HG02678 (cell line): ENCODE measurements at regions not wholly inside any gene's neighbourhood (a gene's known extent, or its start where the extent isn't known, plus 50 kb on each side); places are given as distances from the start of the nearest gene placed in this dataset.

Experiments
- ATAC-seq: cut with Tn5 transposase; IDR thresholded peaks from one replicate; pipeline ENCODE4 v1.9.1; 2021; ENCODE audit warnings: mild to moderate bottlenecking, moderate library complexity; ENCODE audit not compliant: unreplicated experiment

DNA sequence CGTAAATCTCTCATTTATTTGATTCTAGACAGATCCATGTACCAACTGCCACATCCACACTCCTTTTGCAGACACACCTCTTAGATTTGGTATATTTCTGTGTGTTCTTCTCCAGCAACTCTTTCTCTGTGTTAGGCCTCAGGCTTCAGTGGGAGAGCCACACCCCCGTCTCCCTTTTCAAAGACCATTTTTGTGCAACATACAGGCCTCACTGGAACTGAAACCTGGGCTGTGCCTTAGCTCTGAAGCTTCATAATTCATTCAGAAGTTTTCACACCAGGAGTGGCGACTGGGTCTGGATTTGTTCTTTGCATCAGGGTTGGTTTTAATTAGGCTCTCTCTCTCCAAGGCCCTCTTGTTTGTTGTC, 170.2 kb downstream of the THBS2 start:
- ATAC-seq, result no peak

DNA sequence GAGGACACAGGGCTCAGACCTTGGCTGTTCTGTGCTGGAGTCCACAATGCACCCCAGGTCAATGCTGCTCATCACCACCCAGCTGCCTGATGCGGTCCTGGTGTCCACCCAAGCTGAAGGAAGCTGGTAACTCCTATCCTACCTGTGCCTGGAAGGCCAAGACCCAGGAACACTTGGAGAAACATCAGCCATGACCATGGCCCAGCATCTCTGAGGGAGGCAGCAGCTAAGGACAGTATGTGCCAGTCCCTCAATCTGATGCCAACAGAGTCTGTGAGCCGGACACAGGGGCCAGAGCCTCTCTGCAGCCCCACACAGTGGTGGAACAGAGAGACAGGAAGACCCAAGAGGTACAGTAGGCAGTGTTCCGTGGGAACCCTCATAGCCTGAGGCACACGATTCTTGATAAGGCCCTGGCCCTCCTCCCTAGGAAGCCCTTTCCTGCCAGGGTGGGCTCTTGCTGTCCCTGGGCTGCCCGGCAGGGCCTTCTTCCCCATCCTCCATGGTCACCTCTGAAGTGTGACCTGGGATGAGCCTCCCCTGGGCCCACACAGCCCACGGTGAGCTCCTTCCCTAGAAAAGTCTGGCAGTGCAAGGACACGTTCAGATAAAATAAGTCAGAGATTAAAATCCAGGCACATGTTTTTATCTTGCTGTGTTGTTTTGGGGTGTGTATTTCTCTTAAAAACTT, 170.7 kb downstream of the THBS2 start:
- no peak for ATAC-seq

DNA sequence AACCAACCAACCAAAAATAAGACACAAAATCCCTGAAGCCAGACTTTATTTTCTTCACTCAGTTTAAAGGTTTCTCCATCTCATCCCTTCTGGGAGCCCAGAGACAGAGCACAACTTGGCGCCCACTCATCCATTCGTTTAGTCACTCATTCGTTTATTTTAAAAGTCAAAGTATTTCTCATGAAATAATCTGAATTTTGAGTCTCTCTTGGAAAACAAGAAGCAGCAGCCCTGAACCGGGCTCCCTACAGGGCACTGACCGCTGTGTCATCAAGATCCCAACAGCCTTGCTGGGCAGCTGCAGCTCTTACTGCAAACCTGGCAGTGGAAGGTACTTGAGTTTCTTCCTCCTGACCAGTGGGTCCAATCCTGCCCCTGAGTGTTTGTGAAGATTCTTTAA, 171.6 kb downstream of the THBS2 start:
- ATAC-seq, result no peak

DNA sequence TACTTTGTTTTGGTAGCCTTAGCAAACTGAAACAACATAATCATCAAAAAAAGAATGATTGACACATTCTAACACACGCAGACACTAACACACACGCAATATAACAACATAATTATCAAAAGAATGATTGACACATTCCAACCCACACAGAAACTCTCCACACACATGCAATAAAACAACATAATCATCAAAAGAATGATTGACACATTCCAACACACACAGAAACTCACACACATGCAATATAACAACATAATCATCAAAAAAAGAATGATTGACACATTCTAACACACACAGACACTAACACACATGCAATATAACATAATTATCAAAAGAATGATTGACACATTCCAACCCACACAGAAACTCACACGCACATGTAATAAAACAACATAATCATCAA, 172.4 kb downstream of the THBS2 start:
- no peak for ATAC-seq

DNA sequence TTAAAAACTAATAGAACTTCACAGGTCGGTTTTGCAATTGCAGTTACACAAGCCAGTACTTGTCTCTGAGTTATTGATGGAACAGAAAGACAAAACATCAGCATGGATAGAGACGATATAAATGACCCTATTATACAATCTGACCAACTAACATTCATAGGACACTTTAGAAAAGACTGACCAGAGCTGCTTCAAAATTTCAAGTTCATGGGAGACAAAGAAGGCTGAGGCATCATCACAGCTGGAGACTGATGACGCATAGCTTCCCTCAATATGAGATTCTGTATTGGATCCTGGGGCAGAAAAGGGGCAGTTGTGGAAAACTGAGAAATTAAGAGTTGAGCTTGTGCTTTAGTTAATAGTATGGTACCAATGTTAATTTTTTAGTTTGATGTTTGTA, 174.0 kb downstream of the THBS2 start:
- no peak for ATAC-seq

DNA sequence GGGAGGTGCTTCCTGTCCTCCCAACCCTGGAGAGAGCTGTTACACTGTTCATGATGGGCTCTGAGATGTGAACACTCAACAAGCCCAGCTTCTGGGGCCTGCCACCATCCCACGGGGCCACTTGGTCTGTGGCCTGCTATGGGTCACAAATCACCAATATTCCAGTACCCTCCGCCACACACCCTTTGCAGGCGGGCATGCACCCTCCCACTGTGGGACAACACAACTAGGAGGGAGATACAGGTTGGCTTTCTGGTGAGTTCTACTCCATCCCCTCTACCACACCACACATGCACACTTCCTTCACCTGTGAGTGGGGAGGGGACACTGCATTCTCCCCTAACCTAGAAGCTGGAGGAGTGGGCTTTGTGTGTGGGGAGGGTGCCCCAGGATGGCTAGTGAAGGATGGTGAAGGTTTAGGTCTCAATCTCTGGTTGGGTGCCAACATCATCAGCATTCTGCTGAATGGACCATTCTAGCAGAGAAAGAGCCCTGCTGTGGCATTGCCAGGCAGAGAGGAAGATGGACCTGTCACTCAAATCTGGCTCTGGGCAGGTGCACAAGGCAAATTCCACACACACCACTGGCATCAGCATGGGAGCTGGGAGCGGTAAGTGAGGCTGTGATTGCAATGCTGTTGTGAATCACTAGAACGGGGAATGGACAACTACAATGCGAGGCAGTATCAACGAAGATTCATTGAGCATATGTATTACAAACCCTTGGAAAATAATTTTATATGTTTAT, 175.1 kb downstream of the THBS2 start:
- ATAC-seq, result no peak

DNA sequence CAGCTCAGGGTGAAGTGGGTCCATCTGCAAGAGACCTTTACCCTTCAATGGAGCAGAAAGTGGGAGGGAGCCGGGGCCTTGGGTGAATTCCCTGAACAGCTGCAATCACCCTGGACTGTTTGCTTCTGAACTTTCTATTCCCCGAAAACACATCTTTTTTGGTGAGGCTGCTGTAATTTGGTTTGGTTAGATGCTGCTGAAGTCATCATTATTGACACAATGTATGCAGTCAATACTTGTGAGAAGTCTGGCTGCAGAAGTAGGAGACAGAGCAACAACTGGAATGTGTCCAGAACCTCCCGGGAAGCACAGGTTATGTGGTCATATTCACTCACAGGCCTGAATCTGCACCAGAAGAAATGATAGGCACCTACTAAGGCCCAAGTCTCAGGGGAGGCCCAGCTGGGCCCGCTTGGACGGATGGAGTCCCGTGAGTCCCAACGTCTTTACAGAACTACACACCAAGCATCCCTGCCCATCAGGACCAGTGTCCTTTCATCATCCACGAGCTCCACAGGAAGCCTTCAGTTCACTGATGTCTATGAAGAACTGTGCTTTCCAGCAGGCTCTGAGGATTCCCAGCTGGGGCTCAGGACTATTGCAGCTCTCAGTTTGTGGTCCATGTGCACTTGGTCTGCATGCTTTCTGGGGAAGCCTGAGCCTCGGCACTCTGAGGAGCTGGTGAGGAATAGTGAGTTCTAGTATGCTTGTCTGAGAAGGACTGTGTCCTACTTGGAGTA, 177.6 kb downstream of the THBS2 start:
- ATAC-seq, result no peak

DNA sequence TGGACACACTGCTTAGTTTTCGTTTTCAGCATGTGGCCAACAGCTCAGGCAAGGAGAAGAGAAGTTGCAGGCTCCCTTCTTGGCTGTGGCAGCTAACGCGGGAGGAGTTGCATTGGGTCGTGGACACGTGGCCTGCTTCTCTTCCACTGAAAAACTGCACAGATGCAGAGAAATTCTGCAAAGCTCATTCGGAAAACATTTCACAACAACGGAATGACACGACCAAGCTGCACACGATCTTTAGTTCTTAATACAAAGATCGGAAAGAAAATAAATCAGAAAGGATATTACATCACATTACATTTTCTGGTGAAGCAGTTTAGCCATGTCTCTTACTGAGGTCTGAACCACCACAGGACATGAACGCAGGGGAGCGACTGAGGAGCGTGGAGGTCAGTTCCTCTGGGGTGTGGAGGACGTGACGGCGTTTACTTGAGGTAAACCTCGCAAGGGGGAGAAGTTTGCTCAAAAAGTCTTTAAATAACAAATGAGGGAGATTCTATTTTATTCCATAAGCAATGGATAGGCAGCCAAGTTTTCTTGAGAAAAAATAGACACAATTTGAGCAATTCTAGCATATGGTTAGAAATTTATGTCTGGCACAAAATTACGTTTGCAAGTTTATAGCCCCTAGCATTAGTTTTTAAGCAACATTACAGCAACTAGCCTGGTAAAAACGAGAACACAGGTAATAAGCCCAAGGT, 178.3 kb downstream of the THBS2 start:
- ATAC-seq, result no peak

DNA sequence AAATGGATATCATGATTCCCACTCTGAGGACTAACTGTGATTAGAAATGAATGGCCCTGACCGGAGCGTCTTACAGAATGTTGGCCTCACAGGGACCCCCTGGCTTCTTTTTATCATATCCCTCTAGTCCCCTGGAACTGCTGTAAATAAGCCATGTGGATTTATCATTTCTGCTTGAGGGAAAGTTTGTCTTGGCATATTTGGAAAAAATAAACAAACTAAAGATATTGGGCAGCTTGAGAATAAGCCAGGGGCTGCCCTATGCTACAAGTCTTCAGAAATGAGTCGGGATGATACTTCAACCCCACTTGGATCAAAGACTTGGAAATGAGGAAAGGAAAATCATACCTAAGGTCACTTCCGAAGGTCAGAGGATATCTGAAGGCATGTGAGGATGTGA, 179.1 kb downstream of the THBS2 start:
- ATAC-seq, result no peak

DNA sequence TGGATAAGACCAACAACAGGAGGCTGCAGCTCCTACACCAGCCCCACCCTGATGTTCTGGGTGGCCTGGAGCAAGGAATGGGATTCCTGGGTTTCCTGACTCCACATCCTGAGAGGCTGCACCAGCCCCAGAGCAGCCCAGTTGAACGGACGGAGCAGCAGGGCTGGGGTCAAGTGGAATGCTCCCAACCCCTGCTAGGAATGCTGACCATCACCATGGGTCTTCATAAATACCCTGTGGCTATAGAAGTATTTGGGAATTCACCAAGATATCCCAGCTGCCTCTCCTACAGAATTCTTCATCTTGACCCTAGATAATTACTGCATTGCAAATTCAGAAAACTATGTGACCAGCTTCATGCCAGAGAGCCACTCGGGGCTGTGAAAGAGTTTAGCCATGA, 180.3 kb downstream of the THBS2 start:
- no peak for ATAC-seq

DNA sequence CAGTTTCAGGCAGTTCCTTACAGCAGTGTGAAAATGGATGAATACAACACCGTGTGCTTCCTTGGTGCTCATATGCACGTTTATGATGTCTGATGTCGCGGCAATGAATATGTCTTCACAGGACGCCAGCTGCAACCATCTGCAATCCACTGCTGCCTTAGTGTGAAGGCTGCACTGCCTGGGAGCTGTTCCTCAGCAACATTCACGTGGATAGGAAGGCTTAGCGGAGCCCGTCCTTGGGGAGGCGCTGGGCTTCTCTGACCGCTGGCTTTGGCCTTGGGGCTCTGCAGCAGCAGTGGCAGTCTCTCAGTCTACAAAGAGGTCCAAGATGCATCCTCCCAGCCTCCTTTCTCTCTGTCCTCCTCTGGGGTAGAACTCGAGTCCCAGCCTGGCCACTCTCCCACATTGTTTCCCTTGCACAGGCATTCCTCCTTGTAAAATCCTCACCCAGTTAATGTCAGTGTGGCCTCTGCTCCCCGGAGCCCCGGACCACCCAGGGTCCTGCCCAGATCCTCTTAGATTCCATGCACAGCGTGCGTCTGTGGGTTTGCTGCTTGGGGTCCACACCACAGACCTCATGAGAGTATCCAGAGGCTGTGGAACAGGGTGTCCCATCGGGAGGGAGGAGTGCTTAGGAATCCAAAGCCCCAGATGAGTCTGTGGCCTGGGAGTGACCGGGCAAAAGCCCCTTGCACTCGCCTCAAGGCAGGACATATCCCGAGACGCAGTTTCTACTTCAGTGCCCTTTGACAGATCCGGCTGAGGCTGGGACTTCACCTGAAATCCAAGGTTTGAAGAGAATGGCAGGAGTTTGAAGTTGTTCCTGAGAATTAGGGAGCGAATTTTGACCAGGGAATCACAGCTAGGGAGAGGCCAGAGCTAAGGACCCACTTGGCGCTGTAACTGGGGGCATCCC, 181.3 kb downstream of the THBS2 start:
- no peak for ATAC-seq

DNA sequence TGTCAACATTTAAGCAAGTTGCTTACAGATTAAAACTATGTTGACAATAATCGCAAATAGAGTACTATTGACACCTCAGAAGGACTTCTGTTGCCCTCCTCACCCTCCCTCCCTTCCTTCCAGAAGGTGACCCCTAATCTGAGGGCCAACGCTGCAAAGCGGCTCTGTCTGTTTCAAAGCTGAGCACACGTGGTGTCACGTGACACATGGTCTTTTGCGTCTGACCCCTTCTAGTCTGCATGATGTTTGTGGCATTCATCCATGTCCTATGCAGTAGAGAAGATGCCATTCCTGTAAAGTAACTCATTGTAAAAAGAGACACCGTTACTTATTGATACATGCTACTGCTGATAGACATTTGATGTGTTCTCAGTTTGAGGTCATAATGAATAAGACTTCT, 182.3 kb downstream of the THBS2 start:
- ATAC-seq, result no peak

DNA sequence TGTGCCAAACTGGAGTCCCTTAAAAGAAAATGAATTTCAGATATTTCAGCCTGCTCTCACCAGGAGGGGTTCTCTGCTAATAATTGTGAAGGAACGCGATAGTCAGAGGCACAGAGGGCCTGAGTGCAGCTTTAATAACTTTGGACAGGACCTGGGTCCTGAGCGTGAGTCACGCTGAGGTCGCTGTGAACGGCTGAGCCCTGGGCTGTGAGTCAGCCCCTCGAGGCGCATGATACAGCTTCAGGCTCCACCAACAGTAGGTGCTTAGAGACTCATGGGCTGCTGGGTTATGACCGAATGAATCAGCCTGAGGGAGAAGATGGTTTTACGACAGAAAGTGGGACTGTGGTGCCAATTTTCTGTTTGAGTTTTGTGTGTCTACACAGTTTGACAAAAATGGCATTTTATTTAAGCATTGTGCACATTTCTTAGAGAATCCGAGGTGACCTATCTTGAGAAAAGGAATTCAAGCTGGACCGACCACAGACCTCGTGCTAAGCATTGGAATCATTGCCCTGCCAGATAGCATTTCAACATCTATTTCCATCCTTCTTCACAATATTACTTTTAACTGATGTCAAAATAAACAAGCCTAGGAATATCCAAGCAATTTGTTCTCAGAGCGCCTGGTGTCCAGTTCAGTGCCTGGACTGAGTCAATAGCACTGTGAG, 183.0 kb downstream of the THBS2 start:
- ATAC-seq, result no peak

DNA sequence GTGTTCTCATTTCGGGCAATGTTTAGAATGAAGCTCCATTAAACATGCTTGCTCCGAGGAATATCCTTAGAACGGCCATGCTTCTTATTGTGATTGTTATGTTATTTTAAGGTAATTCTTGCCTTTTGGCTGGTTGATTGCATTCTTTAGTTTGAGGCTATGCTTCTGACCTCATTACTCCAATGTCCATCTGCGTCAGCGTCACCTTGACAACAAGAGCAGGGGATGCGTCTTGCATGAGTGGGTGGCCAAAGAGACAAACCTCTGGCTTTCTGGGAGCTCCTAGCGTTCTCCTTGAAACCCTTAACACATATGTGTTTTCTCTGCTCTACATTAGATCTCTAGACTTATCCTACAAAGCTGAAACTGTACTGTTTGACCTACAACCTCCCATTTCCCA, 184.3 kb downstream of the THBS2 start:
- ATAC-seq, result no peak

DNA sequence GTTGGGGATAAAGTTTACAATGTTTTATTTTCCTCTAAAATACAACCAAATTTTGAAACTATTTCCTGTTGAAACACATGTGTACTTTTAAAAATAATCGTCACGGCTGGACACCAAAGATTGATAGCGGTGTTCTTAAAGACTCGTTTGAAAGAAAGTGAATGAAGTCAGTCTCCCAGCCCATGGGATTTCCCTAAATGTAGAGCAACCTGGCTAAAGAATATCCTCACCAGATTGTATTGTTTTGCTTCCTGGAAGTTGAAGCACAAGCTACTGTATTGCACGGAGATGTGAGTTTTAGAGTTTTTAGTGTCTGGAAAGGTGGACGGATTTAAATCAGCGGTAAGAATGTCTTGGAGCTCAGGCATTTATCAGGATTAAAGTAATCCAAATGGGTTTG, 189.5 kb downstream of the THBS2 start:
- ATAC-seq, result no peak

DNA sequence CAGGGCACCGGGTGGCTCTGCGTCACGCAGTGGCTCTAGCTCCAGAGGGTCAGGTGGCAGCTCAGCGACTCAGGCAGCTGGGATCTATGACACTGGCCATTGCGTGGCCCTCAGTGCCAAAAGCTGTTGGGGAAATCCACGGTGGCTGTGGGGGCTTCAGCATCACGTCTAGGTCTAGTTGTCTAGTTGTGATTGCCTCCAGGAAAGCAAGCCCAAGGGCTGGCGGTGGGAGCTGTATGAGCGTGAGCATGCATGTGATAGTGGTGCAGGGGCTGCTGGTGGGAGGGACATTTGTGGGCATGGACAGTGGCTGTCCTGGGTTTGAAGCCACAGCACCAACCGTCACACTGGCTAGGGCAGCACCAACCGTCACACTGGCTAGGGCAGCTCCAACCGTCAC, 191.4 kb downstream of the THBS2 start:
- ATAC-seq, result no peak

DNA sequence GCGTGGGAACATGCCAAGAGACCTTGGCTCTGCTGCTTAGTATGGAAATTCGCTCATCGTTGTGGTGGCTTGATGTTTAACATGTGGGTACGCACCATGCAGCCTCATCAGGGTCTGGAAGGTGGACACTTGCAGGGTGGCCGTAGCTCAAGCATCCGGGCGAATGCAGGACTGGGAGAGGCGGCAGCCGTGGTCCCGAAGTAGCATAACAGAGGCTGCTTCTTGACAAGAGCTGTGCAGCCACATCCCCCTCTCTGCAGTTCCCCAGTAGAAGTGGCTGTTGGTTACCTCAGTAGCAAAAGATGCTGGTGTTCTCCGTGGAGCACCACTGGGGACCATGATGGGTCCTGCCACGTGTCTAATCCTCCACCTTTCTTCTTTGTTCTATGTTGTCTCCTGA, 195.0 kb downstream of the THBS2 start:
- ATAC-seq, result no peak

DNA sequence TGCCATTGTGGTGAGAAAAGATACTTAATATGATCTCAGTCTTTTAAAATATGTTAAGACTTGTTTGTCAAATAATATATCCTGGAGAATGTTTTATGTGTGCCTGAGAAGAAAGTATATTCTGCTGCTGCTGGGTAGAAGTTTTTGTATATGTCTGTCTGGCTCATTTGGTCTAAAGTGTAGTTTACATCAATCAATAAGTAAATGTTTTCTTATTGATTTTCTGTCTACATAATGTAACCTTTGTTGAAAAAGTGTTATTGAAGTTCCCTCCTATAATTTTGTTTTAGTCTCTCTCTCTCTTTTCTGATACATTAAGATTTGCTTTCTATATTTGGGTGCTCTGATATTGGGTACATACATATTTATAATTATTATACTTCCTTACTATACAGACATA, 201.2 kb downstream of the THBS2 start:
- ATAC-seq, result no peak

DNA sequence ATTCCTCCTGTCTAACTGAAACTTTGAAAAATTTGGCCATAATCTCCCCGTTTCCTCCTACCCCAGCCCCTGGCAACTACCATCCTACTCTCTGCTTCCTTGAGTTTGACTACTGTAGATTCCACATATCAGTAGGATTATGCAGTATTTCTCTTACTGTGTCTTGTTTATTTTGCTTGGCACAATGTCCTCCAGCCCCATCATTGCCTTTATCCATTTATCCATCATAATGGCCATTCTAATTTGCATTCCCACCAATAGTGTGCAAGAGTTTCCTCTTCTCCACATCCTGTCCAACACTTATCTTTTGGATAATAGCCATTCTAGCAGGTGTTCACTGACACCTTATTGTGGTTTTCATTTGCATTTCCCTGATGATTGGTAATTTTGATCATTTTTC, 202.3 kb downstream of the THBS2 start:
- ATAC-seq, result no peak

DNA sequence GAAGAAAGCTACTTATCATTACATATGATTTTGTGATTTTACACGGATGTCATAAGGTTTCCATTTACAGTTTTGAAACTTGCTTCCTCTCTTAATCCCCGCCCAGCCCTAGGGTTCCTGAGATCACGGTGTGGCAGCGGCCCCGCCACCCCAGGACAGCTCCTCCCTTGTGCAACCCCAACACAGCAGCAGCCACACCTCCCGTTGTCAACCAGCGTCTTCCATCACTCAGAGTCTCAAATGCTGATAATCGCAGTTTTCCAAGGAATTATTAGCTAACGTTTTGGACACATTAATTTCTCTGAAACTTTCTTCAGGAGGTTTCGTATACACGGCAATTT, 204.8 kb downstream of the THBS2 start:
- no peak for ATAC-seq
